OCI-LY1 (cell line): ENCODE measurements at regions not wholly inside any gene's neighbourhood (a gene's known extent, or its start where the extent isn't known, plus 50 kb on each side); places are given as distances from the start of the nearest gene placed in this dataset.

Source experiments
- H2AFZ ChIP-seq: fragments of 200-600 bp; sonication (generic), shearing (Covaris generic); 2 replicates; pipeline ENCODE4 v1.6.0; 2014; ENCODE audit warnings: antibody characterized with exemption, mild to moderate bottlenecking, low read length
- H3F3A ChIP-seq: fragments of 200-600 bp; sonication (generic), shearing (Covaris generic); 2 replicates; pipeline ENCODE4 v1.6.0; 2014; ENCODE audit warnings: mild to moderate bottlenecking, antibody characterized with exemption, low read length, moderate library complexity; ENCODE audit not compliant: insufficient read depth
- H3K27ac ChIP-seq: fragments of 200-600 bp; sonication (generic); 2 replicates; pipeline ENCODE4 v1.5.1; 2014; ENCODE audit warnings: low read length, mixed run types, mild to moderate bottlenecking, low read depth; ENCODE audit not compliant: poor library complexity, severe bottlenecking
- H3K27me3 ChIP-seq: fragments of 200-600 bp; sonication (generic); 2 replicates; pipeline ENCODE4 v1.6.0; 2014; ENCODE audit warnings: antibody characterized with exemption, mild to moderate bottlenecking, low read length, moderate library complexity; ENCODE audit not compliant: insufficient read depth
- H3K36me3 ChIP-seq: fragments of 200-600 bp; sonication (generic); 2 replicates; pipeline ENCODE4 v1.6.1; 2014; ENCODE audit warnings: mild to moderate bottlenecking, antibody characterized with exemption, low read length, moderate library complexity, mixed read lengths; ENCODE audit not compliant: insufficient read depth
- H3K4me1 ChIP-seq: fragments of 200-600 bp; sonication (generic); 2 replicates; pipeline ENCODE4 v1.5.1; 2014; ENCODE audit warnings: mild to moderate bottlenecking, low read length, moderate library complexity; ENCODE audit not compliant: insufficient read depth, severe bottlenecking
- H3K4me2 ChIP-seq: fragments of 200-600 bp; sonication (generic), shearing (Covaris generic); 2 replicates; pipeline ENCODE4 v1.6.1; 2014; ENCODE audit warnings: low read length
- H3K4me3 ChIP-seq: fragments of 200-600 bp; sonication (generic); 2 replicates; pipeline ENCODE4 v1.5.1; 2014; ENCODE audit warnings: low read length, low read depth, mild to moderate bottlenecking, mixed read lengths; ENCODE audit not compliant: poor library complexity, severe bottlenecking
- H3K79me2 ChIP-seq: fragments of 200-600 bp; shearing (Covaris generic); 2 replicates; pipeline ENCODE4 v1.6.1; 2016; ENCODE audit warnings: mixed run types, low read length, mixed read lengths; ENCODE audit not compliant: insufficient read depth
- H3K9ac ChIP-seq: fragments of 200-600 bp; sonication (generic), shearing (Covaris generic); 2 replicates; pipeline ENCODE4 v1.6.1; 2014; ENCODE audit warnings: mild to moderate bottlenecking, low read length, mixed read lengths
- H3K9me2 ChIP-seq: fragments of 200-600 bp; sonication (generic), shearing (Covaris generic); 2 replicates; pipeline ENCODE4 v1.6.1; 2014; ENCODE audit warnings: low read depth, mild to moderate bottlenecking, low read length, mixed read lengths
- H3K9me3 ChIP-seq: fragments of 200-600 bp; shearing (Covaris generic); 2 replicates; pipeline ENCODE4 v1.6.1; 2014; ENCODE audit warnings: low read length, mixed read lengths
- H4K20me1 ChIP-seq: fragments of 200-600 bp; sonication (generic), shearing (Covaris generic); 2 replicates; pipeline ENCODE4 v1.6.0; 2016; ENCODE audit warnings: mild to moderate bottlenecking, low read length; ENCODE audit not compliant: insufficient read depth
- CTCF ChIP-seq: fragments of 200-600 bp; sonication (generic), shearing (Covaris generic); IDR thresholded peaks from 2 replicates; pipeline ENCODE4 v1.5.1; 2017; ENCODE audit warnings: mild to moderate bottlenecking, antibody characterized with exemption, low read length, moderate library complexity, mixed read lengths
- EZH2 ChIP-seq: fragments of 200-600 bp; sonication (generic), shearing (Covaris generic); IDR thresholded peaks from 2 replicates; pipeline ENCODE4 v1.8.0; 2017; ENCODE audit warnings: borderline replicate concordance, mixed run types, mild to moderate bottlenecking, antibody characterized with exemption, low read length, moderate library complexity, mixed read lengths

GRCh38 chr6:92534109-92534508 is 885.2 kb downstream of the EPHA7 start:
- Histone ChIP-seq H3K27me3 (no peaks in the 10 kb centered on the region), H3K4me2 (no peak overlapping the region), H4K20me1 (no peaks in the 10 kb centered on the region), H2AFZ (no peak overlapping the region), H3K4me1 (peaks cover 4% of the 10 kb centered on the region), H3K36me3 (no peaks in the 10 kb centered on the region), H3K9me3 (no peaks in the 10 kb centered on the region), H3F3A (no peaks in the 10 kb centered on the region), H3K79me2 (no peaks in the 10 kb centered on the region), H3K27ac (no peak overlapping the region), H3K9ac (no peak overlapping the region), H3K9me2 (no peaks in the 10 kb centered on the region), H3K4me3 (no peak overlapping the region)
- TF ChIP-seq EZH2, result no peak
- TF ChIP-seq CTCF, result no peak

DNA sequence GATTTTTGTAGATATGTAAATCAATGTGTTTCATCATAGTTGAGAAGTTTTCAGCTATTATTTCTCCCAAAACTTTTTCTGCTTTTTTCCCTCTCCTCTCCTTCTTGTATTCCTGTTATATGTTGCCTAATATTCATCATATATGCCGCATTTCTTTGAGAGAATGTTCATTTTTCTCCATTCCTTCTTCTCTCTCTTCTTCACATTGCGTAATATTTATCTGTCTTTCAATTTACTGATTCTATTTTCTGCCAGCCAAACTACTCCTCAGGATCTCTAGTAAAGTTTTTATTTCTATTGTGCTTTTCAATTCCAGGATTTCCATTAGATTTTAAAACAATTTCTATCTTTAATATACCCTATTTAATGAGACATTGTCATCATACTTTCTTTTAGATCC is 896.8 kb downstream of the EPHA7 start:
- no peak overlapping the region for H3K4me3 ChIP-seq
- H3K27ac ChIP-seq, result no peak overlapping the region
- no peaks in the 10 kb centered on the region for H3K4me1 ChIP-seq
- H3K9me3 ChIP-seq, result no peaks in the 10 kb centered on the region
- H3K79me2 ChIP-seq, result no peaks in the 10 kb centered on the region
- no peak for TF ChIP-seq CTCF
- TF ChIP-seq EZH2, result no peak
- no peaks in the 10 kb centered on the region for H3K9me2 ChIP-seq
- no peak overlapping the region for H3K4me2 ChIP-seq
- no peaks in the 10 kb centered on the region for H4K20me1 ChIP-seq
- no peak overlapping the region for H2AFZ ChIP-seq
- no peak overlapping the region for H3K9ac ChIP-seq
- no peaks in the 10 kb centered on the region for H3F3A ChIP-seq
- no peaks in the 10 kb centered on the region for H3K36me3 ChIP-seq
- H3K27me3 ChIP-seq, result no peaks in the 10 kb centered on the region

DNA sequence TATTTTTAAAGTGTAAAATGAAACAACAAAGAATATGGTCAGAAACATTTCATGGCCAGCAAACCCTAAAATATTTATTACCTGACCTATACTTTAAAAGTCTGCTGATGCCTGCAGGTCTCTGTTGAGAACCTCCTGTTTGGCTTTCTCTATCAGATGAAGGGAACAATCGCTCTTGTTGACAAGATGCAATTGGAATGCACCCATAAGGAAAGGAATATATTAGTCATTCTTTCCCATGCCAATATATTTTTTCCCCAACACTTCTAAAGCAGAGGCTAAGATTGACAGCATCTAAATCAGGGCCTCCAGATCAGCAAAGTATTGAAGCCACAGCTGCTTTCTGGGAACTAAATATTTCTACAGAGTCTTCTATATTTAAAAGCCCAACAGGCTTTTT is 897.8 kb downstream of the EPHA7 start:
- Histone ChIP-seq H3K79me2 (no peaks in the 10 kb centered on the region), H3K27me3 (no peaks in the 10 kb centered on the region), H3K4me1 (no peaks in the 10 kb centered on the region), H3K36me3 (no peaks in the 10 kb centered on the region), H4K20me1 (no peaks in the 10 kb centered on the region), H3K4me3 (no peak overlapping the region), H3K27ac (no peak overlapping the region), H3K4me2 (no peak overlapping the region), H3K9ac (no peak overlapping the region), H3F3A (no peaks in the 10 kb centered on the region), H2AFZ (no peak overlapping the region), H3K9me3 (no peaks in the 10 kb centered on the region), H3K9me2 (no peaks in the 10 kb centered on the region)
- TF ChIP-seq CTCF (no peak), EZH2 (no peak)
